HG02870 (cell line): ENCODE measurements at regions not wholly inside any gene's neighbourhood (a gene's known extent, or its start where the extent isn't known, plus 50 kb on each side); places are given as distances from the start of the nearest gene placed in this dataset.

ENCODE experiments used
- ATAC-seq: cut with Tn5 transposase; IDR thresholded peaks from one replicate; pipeline ENCODE4 v1.9.1; 2021; ENCODE audit warnings: mild to moderate bottlenecking, moderate library complexity; ENCODE audit not compliant: unreplicated experiment

GRCh38 chr9:81394881-81395675 is 294.3 kb downstream of the TLE1 start:
- ATAC-seq, result no peak

- ATAC-seq, result no peak
Measured at GRCh38 chr9:81393985-81394811, 295.1 kb downstream of the TLE1 start.

GRCh38 chr9:81391457-81391825 is 297.9 kb downstream of the TLE1 start:
- ATAC-seq, result no peak

GRCh38 chr9:81390792-81391456 is 298.4 kb downstream of the TLE1 start:
- ATAC-seq, result no peak

GRCh38 chr9:81389569-81389993 is 299.8 kb downstream of the TLE1 start:
- ATAC-seq, result no peak

GRCh38 chr9:81388831-81389230 is 300.5 kb downstream of the TLE1 start:
- ATAC-seq, result no peak

- ATAC-seq, result no peak
Measured at GRCh38 chr9:81387360-81388106, 301.8 kb downstream of the TLE1 start.

GRCh38 chr9:81384911-81385310 is 304.4 kb downstream of the TLE1 start:
- ATAC-seq, result no peak

- ATAC-seq, result no peak
Measured at GRCh38 chr9:81382281-81382680, 307.1 kb downstream of the TLE1 start.

GRCh38 chr9:81381694-81382093 is 307.7 kb downstream of the TLE1 start:
- ATAC-seq, result no peak

GRCh38 chr9:81380504-81381359 is 308.6 kb downstream of the TLE1 start:
- no peak for ATAC-seq

- ATAC-seq, result no peak
Measured at GRCh38 chr9:81379655-81380054, 309.7 kb downstream of the TLE1 start.

- no peak for ATAC-seq
Measured at GRCh38 chr9:81377921-81378320, 311.4 kb downstream of the TLE1 start.

- no peak for ATAC-seq
Measured at GRCh38 chr9:81377320-81377719, 312.0 kb downstream of the TLE1 start.

GRCh38 chr9:81375187-81376100 is 313.9 kb downstream of the TLE1 start:
- no peak for ATAC-seq

GRCh38 chr9:81374459-81375186 is 314.7 kb downstream of the TLE1 start:
- no peak for ATAC-seq

- ATAC-seq, result no peak
Measured at GRCh38 chr9:81373294-81373693, 316.1 kb downstream of the TLE1 start.

- ATAC-seq, result no peak
Measured at GRCh38 chr9:81372628-81373191, 316.6 kb downstream of the TLE1 start.
